Right renal cortex interstitium (tissue), 3 donors: ENCODE measurements at regions not wholly inside any gene's neighbourhood (a gene's known extent, or its start where the extent isn't known, plus 50 kb on each side); places are given as distances from the start of the nearest gene placed in this dataset.

Experiments used
- DNase-seq, 3 donors: peaks; one replicate each; pipeline ENCODE4 v3.0.0-alpha.2; 2013; ENCODE audit warnings: low read depth in 3 of 3, low spot score in 2 of 3

GRCh38 chr2:144607891-144608521, 88.1 kb upstream of the ZEB2 start:
- no peak for DNase-seq

DNA sequence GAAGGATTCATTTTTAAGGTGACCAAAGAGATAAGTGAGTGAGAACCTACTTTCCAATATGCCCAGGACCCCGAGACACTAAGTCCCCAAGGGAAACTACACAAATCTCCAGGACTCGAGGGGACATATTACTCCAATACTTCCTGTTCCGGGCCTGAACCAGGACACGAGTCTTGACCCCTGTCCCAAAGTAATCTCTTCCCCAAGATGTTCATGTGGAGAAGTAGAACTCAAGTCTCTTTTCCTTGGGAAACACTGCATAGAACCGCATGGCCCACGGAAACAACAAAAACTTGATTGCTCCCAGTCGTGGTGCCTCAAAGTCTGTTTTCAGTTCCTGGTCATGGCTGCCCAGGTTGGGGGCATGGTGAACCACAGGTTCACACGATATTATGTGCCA, 87.2 kb upstream of the ZEB2 start:
- DNase-seq: no peak

DNA sequence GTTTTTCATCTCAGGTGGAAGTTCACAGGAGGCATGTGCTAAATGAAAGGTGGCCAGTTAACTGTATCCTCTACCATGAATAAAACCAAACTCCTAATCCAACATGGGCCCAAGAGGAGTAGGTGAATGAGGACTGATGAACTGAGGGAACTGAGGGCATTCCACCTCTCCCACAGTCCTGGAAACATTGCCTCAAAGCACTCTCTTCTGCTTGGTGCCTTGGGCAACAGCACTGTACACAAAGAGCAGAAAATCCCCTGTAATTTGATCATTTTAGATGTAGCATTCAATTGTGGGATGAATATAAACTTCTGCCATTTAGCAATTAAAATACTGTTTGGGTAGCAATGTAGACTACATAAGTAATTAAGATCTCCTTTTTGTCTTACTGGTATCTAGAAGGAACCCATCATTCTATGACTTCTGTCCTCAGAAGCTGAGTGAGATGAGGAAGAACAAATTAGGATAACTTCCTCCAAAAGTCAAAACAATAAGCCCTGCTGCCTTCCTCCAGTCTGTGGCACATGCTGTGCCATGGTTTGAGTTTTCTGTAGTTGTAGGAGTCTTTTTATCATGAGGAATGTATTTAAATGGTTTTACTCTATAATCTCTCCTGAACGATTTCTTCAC, 86.7 kb upstream of the ZEB2 start:
- no peak for DNase-seq

GRCh38 chr2:144605231-144605840, 85.4 kb upstream of the ZEB2 start:
- DNase-seq: no peak

DNA sequence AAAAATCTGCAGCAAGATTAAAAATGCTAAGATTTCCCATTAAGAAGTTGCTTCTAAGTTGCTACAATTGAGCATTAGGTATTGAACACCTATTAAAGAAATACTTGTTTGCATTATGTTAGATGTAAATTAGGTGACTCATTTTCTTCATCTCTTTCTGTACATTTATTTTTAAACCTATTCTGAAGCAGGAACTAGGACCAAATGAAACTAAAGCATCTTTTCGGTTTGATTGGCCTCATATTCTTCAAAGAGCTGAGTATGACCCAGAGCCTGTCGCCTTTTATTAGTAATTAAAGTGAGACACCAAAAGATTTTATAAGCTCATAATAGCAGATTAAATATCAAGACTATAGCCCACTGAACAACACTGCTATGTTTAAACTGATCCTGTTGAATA, 83.4 kb upstream of the ZEB2 start:
- DNase-seq: no peak

DNA sequence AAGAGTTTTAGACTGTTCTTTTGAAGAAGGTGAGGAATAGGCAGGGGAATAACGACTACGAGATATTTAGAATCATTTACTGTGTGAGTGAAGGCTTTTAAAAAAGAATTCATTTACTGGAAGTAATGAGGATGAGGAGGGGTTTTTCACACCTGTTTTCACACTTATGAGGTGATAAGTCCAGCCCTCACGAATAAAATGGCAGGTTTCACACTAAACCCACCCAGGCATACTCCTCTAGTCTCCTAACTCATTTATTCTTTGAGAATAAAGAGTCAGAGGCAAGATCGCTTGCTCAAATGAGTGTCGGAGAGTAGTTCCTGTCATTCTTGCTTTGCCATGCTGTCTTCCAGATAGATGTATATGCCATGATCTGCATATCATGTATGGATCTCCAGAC, 79.0 kb upstream of the ZEB2 start:
- DNase-seq: no peak

DNA sequence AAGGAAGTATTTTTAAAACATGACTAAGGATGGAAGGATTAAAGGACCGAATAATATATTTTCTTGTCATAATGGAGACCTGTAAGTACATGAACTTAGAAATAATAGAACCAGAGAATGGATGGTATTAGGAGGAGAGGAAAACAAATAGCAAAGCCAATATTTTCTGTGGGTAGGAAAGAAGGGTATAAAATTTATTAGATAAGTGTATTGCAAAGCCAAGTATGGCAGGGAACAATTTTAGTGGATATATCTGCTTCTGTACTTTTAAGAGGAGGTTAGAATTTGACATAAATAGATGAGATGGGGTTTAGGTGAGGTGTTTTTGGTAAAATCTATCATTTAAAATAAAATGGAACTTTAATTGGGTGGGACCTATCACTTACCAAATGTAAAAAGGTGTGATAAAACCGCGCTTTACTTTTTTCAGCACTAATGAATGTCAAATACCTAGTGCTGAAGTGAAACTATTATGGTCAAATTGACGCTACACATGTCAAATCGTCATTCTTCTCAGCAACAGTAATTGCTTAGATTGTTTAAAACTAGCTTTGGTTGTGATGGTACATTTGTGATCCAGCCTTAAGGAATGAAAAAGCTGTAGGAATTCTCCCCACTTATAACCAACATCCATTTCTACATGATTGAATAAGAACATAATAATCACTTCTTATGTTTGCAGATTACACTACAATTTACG, 78.1 kb upstream of the ZEB2 start:
- no peak for DNase-seq

DNA sequence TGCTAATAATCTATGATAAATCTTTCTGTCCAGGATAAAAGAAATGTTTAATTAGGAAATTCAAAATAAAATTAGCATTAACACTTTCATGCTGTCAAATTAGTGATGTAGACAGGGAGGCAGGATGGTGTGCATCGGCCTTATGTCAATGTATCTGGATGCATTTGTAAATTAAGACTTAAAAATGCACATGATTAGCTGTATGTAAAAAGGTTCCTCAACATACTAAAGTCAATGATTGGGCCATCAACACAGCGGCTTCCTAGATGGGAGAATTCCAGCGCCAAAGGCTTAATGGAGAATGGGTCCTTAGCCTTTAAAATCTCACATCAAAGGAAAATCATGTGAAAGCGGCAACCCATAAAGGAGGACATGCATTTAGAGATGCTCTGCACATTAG, 77.5 kb upstream of the ZEB2 start:
- no peak for DNase-seq

DNA sequence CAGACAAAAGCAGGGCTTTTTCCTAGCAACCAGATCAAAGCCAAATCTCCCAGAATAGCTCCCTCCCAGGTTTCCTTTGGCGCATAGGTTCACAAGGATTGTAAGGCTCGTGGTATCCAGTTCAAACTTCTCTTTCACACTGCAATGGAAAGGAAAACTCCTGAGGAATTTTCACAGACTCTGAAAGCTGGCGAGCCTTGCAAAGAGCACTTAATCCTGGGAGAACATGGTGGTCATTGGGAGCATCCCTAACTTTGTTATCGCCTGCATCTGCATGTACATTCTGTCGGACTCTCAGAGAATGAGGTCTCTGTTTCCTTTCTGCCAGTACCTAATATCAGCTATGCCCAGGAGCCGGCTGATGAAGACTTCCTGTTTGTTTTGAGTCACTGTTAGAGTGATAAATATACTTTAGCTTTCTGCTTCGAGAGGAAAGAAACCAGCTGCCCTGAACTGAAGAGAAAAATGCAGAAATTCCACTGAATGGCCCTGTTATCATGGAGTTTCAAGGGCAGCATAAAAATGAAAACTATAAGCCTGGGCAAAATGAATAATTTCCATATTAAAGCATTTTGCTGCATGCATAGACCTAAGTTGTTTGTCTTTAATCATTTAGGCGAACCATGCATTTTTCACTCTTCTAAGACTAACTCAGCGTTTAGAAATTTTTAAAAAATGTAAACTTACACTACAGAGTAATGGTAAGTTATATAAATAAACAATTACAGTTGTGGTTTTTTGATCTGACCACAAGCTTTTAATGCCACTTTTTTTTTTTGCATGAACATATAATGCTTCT, 76.4 kb upstream of the ZEB2 start:
- DNase-seq: no peak

DNA sequence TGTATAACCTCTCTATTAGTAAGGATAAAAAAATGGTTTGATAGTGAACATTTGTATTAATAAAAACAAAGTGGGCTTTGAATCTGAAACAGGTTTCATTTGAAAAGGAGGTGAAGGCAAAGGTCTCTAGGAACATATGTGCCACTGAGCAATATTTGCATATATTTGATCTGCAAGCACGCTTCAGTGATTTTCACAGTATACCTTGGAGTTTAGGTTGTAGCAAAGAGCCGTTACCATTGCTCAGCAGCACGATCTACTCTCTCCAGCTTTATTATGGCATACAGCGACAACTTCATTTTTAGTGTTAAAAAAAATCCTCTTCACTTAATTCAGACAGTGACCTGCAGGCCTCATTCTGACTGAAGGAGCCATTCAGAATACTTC, 75.8 kb upstream of the ZEB2 start:
- no peak for DNase-seq

- no peak for DNase-seq
Measured at GRCh38 chr2:144595279-144595678, 75.4 kb upstream of the ZEB2 start.

GRCh38 chr2:144593803-144594202, 73.9 kb upstream of the ZEB2 start:
- DNase-seq: no peak

GRCh38 chr2:144592500-144593256, 72.8 kb upstream of the ZEB2 start:
- no peak for DNase-seq

DNA sequence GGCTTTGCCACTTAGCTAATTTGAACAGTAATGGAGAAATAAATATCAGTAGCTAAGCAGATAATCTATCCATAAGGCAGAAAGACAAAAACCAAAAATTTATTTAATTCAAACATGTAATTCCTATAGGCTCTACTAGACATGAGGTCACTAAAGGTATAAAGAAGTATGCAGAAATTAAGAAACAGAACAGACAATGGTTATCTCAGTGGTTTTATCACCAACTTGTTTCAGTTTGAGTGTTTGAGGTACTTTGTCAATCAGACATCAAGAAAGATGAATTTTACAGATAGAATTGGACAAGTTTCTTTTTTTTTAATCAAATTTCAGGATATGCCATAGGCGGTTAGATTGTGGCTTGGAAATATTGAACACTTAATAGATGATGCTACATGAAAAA, 67.4 kb upstream of the ZEB2 start:
- no peak for DNase-seq

GRCh38 chr2:144586476-144586875, 66.6 kb upstream of the ZEB2 start:
- DNase-seq: no peak

GRCh38 chr2:144583741-144584453, 64.0 kb upstream of the ZEB2 start:
- DNase-seq: no peak

GRCh38 chr2:144583381-144583729, 63.4 kb upstream of the ZEB2 start:
- no peak for DNase-seq

DNA sequence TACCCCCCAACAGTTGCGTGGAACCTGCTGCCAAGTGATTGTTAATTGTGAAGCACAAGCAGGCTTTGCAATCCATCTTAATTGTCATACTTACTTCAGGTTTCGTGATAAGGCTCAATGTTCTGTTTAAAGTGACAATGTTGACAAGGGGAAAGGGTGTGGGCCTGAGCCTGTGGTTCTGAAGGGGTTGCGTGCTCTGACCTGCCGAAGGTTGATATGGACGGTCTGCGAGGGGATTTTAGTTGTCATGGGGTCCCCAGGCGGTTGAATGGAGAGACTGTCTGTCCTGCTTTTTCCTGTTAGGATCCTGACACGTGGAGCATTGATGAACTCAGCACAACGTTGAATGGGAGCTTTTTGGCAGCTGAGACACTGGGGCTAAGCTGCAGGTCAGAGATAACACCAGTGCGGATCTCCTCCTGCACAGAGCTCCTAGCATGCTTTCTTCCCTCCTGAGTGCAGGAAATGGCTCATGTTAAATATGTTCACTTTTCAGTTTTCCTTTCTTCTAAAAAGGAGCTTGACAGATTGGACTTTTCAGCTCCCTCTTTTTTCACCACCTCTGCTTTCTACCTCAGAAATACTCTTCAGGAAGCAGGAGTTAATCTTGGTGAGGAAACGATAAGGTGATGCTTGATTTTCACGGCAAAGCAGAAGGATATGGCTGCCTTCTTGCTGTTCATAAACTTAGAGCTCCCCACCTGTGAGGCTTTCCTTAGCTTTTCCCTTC, 62.9 kb upstream of the ZEB2 start:
- DNase-seq: no peak

DNA sequence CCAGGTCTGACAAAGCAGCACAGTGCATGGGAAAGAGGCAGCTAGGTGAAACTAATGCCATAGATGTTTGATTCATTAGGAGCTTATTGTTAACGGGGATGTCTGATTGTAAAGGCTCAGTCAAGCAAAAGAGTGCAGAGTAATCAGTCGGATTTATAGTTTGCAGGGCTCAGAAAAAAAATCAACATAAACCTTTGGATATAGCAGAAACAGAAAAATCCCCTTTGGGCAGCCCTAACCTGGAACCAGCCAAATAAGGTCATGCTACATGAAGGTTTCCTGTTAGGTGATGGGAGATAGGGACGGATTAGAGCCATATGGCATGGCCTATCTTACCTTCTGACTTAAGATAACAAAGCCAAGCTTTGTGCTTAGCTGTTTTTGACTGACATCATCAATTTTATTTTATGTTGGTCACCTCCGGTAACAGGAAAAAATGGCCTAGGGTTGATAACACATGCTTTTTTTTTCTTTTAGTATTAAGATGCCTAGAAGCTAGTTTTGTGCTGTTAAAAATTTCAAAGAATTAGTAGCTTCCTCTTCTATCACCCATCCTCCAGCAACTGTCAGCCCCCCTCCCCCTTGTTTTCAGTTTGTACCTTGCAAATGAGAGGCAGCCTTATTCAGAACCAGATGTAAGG, 60.7 kb upstream of the ZEB2 start:
- no peak for DNase-seq
